Thymus (tissue), 11 donors: ENCODE measurements at regions not wholly inside any gene's neighbourhood (a gene's known extent, or its start where the extent isn't known, plus 50 kb on each side); places are given as distances from the start of the nearest gene placed in this dataset.

ENCODE experiments used
- DNase-seq, 9 donors: peaks; one replicate each; pipeline ENCODE4 v3.0.0-alpha.2; 2013; ENCODE audit warnings: low spot score in 9 of 9, low read depth in 6 of 9, missing footprints in 1 of 9
- H3K27ac ChIP-seq, 2 donors: one replicate each; pipeline ENCODE4 v1.5.1; 2013; ENCODE audit warnings: control low read depth in 1 of 2, low read depth in 1 of 2, low read length in 1 of 2, mild to moderate bottlenecking in 1 of 2, moderate library complexity in 1 of 2
- H3K27me3 ChIP-seq, 2 donors: one replicate each; pipeline ENCODE4 v1.5.1; 2013; ENCODE audit warnings: low read length in 1 of 2; ENCODE audit not compliant: control insufficient read depth in 2 of 2, insufficient read depth in 1 of 2
- H3K36me3 ChIP-seq, 2 donors: one replicate each; pipeline ENCODE4 v1.5.1; 2013; ENCODE audit warnings: low read length in 1 of 2, mild to moderate bottlenecking in 1 of 2, moderate library complexity in 1 of 2; ENCODE audit not compliant: control insufficient read depth in 2 of 2, insufficient read depth in 2 of 2
- H3K4me1 ChIP-seq, 2 donors: one replicate each; pipeline ENCODE4 v1.5.1; 2013; ENCODE audit warnings: low read length in 2 of 2; ENCODE audit not compliant: control insufficient read depth in 2 of 2, insufficient read depth in 2 of 2
- H3K4me3 ChIP-seq, 2 donors: one replicate each; pipeline ENCODE4 v1.5.1; 2013; ENCODE audit warnings: low read length in 2 of 2, control low read depth in 1 of 2, mild to moderate bottlenecking in 1 of 2
- H3K9me3 ChIP-seq, 2 donors: one replicate each; pipeline ENCODE4 v1.5.1; 2013; ENCODE audit warnings: low read length in 1 of 2, mild to moderate bottlenecking in 1 of 2; ENCODE audit not compliant: control insufficient read depth in 2 of 2, insufficient read depth in 1 of 2
- WGBS: extraction: QIAGEN DNeasy Blood & Tissue Kit; methylation state at CpG from one replicate; pipeline ENCODE4 v1.1.7; 2013; 5-methylcytosine and 5-hydroxymethylcytosine counted together
- donor health status: healthy.

GRCh38 chr7:86954971-86955370, 104.5 kb downstream of the ELAPOR2 start:
- Histone ChIP-seq H3K27ac (no peak overlapping the region), H3K4me1 (no peaks in the 10 kb centered on the region), H3K4me3 (no peak overlapping the region), H3K36me3 (no peaks in the 10 kb centered on the region), H3K9me3 (no peaks in the 10 kb centered on the region), H3K27me3 (no peaks in the 10 kb centered on the region)
- DNase-seq = no peak

GRCh38 chr7:86953653-86954336, 105.7 kb downstream of the ELAPOR2 start:
- H3K27me3 ChIP-seq = no peaks in the 10 kb centered on the region
- H3K27ac ChIP-seq = no peak overlapping the region
- DNase-seq = no peak
- H3K9me3 ChIP-seq = no peaks in the 10 kb centered on the region
- 97% methylated on average over 3 of the region's 3 CpGs for WGBS
- H3K4me3 ChIP-seq = no peak overlapping the region
- no peaks in the 10 kb centered on the region for H3K36me3 ChIP-seq
- H3K4me1 ChIP-seq = no peaks in the 10 kb centered on the region

GRCh38 chr7:86953219-86953618, 106.2 kb downstream of the ELAPOR2 start:
- no peak for DNase-seq
- Histone ChIP-seq H3K4me1 (no peaks in the 10 kb centered on the region), H3K36me3 (no peaks in the 10 kb centered on the region), H3K9me3 (no peaks in the 10 kb centered on the region), H3K27me3 (no peaks in the 10 kb centered on the region), H3K4me3 (no peak overlapping the region), H3K27ac (no peak overlapping the region)

- no peaks in the 10 kb centered on the region for H3K27me3 ChIP-seq
- H3K27ac ChIP-seq = no peak overlapping the region
- no peaks in the 10 kb centered on the region for H3K36me3 ChIP-seq
- no peak for DNase-seq
- no peak overlapping the region for H3K4me3 ChIP-seq
- no peaks in the 10 kb centered on the region for H3K9me3 ChIP-seq
- no peaks in the 10 kb centered on the region for H3K4me1 ChIP-seq
These were observed 107.6 kb downstream of the ELAPOR2 start for GRCh38 chr7:86951895-86952294.

- H3K27me3 ChIP-seq = no peaks in the 10 kb centered on the region
- no peaks in the 10 kb centered on the region for H3K4me1 ChIP-seq
- WGBS = 94% methylated on average over 1 of the region's 1 CpG
- H3K4me3 ChIP-seq = no peak overlapping the region
- H3K27ac ChIP-seq = no peak overlapping the region
- H3K36me3 ChIP-seq = no peaks in the 10 kb centered on the region
- no peaks in the 10 kb centered on the region for H3K9me3 ChIP-seq
- no peak for DNase-seq
These were observed 108.5 kb downstream of the ELAPOR2 start for GRCh38 chr7:86950944-86951343.

- peak in 2 of 9 donors; percentile 2 to 15 for DNase-seq
- Histone ChIP-seq H3K4me3 (no peak overlapping the region), H3K9me3 (no peaks in the 10 kb centered on the region), H3K27me3 (no peaks in the 10 kb centered on the region), H3K36me3 (no peaks in the 10 kb centered on the region), H3K27ac (no peak overlapping the region), H3K4me1 (no peaks in the 10 kb centered on the region)
- 96% methylated on average over 4 of the region's 4 CpGs for WGBS
These were observed 109.1 kb downstream of the ELAPOR2 start for GRCh38 chr7:86950360-86950759.

- H3K27ac ChIP-seq = no peak overlapping the region
- H3K4me1 ChIP-seq = no peaks in the 10 kb centered on the region
- 95% methylated on average over 3 of the region's 3 CpGs for WGBS
- no peaks in the 10 kb centered on the region for H3K9me3 ChIP-seq
- H3K4me3 ChIP-seq = no peak overlapping the region
- no peak for DNase-seq
- no peaks in the 10 kb centered on the region for H3K36me3 ChIP-seq
- no peaks in the 10 kb centered on the region for H3K27me3 ChIP-seq
These were observed 109.6 kb downstream of the ELAPOR2 start for GRCh38 chr7:86949779-86950260.

- Histone ChIP-seq H3K27me3 (no peaks in the 10 kb centered on the region), H3K9me3 (no peaks in the 10 kb centered on the region), H3K4me3 (no peak overlapping the region), H3K27ac (no peak overlapping the region), H3K36me3 (no peaks in the 10 kb centered on the region), H3K4me1 (no peaks in the 10 kb centered on the region)
- WGBS = 88% methylated on average over 7 of the region's 7 CpGs
- DNase-seq = no peak
These were observed 110.2 kb downstream of the ELAPOR2 start for GRCh38 chr7:86949052-86949778.

GRCh38 chr7:86947929-86948328, 111.5 kb downstream of the ELAPOR2 start:
- no peak overlapping the region for H3K4me3 ChIP-seq
- H3K9me3 ChIP-seq = no peaks in the 10 kb centered on the region
- no peaks in the 10 kb centered on the region for H3K4me1 ChIP-seq
- no peak for DNase-seq
- WGBS = 91% methylated on average over 1 of the region's 1 CpG
- no peaks in the 10 kb centered on the region for H3K27me3 ChIP-seq
- H3K27ac ChIP-seq = no peak overlapping the region
- no peaks in the 10 kb centered on the region for H3K36me3 ChIP-seq
